Fibroblast of skin of right biceps (primary cell): ENCODE measurements at regions not wholly inside any gene's neighbourhood (a gene's known extent, or its start where the extent isn't known, plus 50 kb on each side); places are given as distances from the start of the nearest gene placed in this dataset.

Experiments
- DNase-seq: peaks from one replicate; pipeline ENCODE4 v3.0.0-alpha.2; 2013

DNA sequence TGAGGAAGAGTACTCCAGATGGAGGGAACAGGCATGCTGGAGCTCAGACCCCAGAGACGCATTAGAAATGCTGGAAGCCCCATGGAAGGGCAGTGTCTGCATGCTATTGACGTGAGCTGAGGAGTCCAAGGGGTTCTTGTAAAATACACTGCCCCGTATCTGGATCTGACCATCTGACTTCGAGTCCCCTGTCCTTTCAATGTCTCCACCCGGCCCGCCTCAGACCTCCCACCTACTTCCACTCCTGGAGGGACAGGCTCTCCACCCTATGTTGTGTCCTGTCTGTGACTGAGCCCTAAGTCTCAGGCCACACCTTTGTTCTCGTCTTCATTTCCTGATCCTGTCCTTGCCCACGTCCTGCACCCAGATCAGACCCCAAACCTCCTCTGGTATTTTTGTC lies 496.3 kb downstream of the CDH26 start:
- DNase-seq: no peak

DNA sequence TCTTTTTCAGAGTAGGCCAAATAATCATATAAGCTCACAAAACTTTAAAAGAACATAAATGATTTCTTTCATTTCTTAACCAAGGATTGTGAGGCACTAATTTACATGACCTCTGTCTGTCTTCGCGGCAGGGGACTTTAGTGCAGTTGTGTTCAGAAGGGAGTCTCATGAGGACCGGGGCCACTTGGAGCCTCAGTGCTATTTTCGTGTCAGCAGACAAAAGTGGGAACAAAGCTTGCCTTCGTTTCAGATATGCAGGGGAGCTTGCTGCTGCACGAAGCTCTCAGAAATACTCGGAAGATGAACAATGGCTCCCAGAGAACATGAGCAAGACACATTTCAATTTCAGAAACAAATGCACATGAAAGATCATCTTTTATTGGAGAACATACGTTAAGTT lies 497.0 kb downstream of the CDH26 start:
- no peak for DNase-seq

DNA sequence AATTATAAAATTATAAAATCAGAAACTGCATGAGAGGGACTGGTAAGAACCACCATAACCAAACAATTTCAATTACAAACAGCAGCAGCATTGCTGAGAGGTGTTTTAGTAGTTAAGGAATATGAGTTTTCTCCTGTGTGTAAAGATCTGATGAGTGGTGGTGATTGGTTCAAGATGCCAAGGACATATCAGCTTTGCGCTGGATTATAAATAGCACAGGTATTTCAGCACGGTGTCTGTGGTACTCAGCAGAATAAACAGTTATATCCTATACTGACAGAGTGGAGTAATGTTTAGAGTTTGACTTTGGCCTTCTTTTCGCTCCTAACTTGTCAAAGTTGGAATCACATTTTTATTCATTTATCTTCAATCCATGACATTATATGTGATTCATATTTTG lies 501.0 kb downstream of the CDH26 start:
- DNase-seq: no peak

DNA sequence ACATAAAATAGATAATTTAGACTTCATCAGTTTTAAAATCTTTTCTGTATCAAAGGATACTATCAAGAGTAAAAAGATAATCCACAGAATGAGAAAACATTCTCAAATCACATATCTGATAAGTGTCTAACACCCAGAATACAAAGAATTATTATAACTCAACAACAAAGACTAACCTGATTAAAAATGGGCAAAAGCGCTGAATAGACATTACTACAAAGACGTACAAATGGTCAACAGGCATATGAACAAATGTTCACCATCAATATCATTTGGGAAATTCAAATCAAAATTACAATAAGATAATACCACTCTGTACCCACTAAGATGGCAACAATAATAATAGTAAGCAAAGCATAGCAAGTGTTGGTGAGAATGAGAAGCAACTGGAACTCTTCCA lies 503.8 kb downstream of the CDH26 start:
- DNase-seq: no peak

DNA sequence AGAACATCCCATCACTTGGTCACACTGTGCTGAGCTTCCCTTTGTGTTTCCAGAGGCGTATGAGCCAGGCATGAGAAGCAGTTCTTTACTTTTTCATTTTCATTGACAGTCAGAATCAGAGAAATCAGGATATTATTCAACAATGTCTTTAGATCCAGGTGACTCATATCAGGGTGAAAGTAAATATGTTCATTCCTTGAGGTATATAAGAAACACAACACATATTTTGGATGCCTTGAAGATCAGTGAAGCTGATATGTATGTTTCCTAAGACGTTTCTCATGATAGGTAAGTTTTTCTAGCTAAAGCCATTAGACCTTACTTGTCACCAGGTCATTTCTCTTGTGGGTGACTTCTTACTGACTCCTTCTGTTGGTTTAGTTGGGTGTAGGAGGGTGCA lies 505.6 kb downstream of the CDH26 start:
- no peak for DNase-seq

DNA sequence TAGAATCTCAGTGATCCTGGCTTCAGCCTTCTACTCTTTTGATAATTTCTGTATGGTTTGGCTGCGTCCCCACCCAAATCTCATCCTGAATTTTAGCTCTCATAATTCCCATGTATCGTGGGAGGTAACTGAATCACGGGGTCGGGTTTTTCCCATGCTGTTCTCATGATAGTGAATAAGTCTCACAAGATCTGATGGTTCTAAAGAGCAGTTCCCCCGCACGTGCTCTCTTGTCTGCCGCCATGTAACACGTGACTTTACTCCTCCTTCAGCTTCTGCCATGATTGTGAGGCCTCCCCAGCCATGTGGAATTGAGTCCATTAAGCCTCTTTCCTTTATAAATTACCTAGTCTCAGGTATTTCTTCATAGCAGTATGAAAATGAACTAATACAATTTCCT lies 507.2 kb downstream of the CDH26 start:
- DNase-seq: no peak

DNA sequence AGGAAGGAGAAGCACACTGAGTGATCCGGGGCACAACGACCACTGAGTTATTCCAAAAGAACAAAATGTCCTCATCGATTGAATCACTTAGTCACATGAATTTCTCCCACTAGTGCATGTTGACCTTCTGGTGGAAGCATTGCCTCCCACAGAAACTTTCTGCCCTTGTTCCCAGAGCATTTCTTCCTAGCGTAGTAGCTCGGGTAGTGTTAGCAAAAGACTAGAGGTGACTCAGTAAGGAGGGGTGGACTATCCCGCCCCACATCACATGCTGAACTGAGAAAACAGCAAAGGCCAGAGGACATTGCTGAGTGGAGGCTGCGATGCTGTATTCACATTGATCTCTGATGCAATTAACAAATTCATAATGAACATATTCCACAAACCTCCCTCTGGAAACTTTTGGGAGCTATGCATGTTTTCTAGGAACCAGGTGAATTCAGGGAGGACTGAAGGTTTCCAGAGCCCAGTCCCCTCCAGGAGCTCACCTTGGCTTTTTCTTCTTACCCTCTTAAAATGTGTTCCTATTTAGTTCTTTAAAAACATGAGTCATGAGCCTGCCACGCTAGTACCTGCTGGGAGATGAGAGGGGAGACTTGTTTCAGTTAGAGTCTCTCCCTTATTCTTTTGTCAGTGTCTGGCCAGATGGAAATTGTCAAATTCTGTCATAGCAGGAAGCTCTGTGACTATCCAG lies 507.9 kb downstream of the CDH26 start:
- no peak for DNase-seq

DNA sequence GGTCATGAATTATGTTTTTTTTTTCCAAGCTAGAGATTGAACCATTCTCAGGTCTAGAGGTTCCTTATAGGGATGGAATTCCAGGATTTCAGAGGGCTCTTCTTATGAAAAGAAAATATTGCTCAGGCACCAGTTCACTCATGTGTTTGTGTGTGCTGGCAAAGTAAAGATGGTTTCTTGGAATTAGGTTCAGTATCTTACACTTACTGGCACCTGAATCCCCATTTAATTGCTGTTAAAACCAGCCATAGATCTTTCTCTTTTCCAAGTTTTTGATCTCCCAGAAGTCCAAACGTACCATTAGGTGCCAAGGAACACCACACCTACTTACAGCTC lies 508.4 kb downstream of the CDH26 start:
- DNase-seq: no peak

DNA sequence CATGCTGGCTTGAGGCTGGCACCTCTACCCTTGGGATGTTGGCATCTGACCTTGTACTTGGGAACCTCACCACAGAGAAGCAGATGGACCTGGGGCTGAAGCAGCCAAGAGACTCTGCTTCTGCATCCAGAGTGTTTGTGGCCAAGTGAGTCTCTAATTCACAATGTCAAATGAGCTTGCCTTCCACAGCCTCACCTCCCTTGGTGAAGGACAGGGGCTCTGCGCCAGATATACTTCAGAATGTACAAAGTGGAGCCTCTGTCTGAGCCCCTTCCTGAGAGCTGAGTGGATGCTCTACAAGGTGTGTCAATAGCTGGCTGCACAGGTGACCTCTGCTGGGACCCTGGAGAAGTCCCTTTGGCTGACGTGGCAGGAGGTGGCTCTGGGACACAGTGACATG lies 508.9 kb downstream of the CDH26 start:
- DNase-seq: no peak

DNA sequence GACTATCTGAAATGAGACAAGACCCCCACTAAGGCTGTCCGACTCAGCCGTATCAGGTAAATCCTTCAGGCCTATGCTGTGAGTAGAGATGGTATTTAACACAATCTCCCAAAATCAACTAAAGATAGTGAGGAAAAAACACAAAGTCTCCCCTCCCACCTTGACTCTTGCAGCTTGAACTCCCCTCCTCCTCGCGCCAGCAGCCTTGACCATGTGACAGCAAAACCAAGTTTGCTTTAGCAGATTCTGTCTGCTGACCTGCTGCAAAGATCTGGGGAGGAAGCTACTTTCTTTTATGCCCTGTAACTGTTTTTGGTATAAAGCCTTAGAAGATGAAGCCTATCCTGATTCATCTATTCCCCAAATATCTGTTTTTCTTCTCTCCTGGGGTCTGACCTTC lies 509.5 kb downstream of the CDH26 start:
- no peak for DNase-seq

DNA sequence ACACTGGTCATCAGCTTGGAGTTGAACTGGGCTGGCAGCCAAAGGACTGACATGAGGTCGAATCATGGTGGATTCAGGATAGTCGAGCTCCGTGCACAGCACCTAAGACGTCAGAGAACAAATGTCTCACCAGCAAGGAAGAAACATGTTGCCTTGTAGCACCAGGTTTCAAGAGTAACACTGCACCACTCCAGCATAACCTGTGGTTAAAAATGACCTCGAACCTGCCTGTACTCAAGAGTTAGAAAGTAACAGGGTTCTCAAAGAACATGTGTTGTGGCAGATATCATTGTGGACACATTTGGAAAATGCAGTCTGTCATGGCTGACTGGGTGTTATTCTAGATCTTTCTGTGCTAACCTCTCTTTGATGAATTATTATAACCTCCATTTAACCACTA lies 511.6 kb downstream of the CDH26 start:
- DNase-seq: no peak

DNA sequence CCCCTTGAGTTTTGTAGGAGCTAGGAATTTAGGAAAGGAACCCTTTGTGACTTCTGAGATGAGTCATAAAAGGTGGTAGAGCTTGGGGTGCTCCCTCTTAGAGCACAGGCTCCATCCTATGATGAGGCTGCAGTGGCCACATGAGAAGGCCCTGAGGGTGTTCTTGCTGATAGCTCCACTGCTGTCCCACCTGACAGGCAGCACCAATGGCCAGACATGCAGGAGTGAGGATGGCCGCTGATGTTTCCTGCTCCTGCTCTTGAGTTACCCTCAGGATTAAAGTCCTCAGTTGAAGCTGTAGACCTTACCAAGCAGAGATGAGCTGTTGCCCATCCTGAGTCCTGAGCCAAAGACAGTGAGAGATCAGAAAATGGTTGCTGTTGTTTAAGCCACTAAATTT lies 512.1 kb downstream of the CDH26 start:
- DNase-seq: no peak

DNA sequence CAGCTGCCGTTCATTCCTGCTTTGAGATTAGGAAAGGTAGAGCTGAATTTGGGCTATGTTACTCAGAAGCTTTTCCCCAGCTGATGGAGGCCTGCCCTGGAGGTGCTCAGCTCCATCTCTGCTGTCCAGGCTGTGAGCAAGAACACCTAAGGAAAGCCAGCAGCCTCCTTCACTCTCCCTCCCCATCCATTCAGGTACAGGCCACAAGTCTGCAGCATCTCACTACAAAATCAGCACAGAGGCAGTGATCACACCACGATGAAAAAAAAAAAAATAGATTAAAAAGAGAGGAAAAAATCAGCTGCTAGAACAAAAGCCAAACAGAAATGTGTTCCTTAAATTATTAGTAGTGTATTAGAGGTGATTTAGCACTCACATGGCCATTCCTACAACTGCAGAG lies 515.0 kb downstream of the CDH26 start:
- no peak for DNase-seq

DNA sequence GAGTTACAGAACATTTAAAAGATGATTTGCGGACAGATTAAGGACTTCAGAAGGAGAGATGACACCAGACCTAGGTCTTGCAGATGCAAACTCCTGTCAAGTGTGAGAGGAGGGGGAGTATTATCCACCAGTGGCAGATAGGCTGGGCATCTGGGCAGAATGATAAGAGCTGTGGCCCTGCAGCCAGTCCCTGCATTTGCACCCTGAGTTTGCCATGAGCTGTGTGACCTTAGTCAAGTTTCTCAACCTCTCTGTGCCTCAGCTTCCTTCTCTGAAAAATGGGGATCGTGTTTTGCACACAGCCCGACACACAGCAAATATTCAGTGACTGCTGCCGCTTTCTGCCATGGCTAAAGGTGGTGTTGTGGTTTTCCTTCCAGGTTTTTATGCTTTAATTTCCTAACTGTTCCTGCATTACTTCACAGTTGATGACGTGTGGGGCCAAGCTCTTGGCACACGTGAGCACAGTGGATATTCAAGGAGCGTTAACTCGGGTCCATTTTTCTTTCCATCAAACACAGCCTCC lies 516.2 kb downstream of the CDH26 start:
- DNase-seq: no peak

DNA sequence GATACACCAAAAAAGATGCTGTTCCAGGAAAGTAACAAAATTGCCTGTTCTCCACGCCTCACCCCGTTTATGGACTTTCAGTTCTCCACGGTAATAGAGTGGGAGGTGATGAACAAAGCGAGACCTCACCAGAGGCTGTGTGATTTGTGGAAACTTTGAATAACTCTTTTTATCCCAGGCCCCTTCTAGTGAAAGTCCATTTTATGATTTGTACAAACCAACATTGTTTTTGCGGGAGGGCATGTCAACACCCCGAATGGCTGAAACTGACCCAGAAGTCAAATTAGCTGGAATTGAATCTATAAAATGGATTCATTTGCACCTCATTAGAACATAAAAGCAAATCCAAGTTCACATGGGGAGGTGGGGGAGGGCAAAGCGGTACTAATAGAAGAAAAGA lies 517.8 kb downstream of the CDH26 start:
- DNase-seq: no peak

DNA sequence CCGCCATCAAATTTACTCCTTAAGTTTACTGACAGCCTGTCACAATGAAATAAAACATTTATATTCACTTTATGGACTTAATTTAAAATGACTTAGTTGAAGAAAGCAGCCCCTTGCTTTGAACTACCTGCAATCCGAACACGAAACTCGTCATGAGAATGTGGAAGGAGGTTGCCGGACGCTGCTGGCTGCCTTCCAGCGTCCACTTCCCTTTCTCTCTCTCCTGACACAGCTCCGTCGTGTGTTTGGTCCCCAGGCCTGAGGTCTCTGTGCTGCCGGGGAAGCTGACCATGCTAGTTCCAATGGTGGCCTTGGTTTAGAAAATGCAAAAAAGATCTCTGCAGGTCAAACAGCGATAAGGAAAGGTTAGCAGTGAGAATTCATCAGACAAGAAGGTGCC lies 519.7 kb downstream of the CDH26 start:
- DNase-seq: no peak

DNA sequence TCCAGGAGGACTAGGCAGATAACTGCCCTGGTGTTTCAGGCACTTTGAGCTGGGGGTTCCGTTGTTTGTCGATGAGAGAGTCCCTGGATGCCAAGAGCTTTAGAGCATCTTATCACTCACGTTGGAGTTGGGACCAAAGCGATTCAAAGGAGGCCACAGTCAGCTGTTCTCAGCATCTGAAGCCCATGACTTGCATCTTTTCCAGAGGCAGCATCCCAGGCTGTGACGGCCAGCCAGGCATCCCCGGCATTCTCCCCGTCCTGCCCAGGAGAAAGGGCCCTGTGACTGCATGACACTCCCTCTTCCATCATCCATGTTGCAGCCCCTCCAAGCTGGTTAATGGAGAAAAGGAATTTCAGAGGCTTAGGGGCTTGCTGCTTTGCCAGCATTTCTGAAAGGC lies 520.3 kb downstream of the CDH26 start:
- DNase-seq: no peak

DNA sequence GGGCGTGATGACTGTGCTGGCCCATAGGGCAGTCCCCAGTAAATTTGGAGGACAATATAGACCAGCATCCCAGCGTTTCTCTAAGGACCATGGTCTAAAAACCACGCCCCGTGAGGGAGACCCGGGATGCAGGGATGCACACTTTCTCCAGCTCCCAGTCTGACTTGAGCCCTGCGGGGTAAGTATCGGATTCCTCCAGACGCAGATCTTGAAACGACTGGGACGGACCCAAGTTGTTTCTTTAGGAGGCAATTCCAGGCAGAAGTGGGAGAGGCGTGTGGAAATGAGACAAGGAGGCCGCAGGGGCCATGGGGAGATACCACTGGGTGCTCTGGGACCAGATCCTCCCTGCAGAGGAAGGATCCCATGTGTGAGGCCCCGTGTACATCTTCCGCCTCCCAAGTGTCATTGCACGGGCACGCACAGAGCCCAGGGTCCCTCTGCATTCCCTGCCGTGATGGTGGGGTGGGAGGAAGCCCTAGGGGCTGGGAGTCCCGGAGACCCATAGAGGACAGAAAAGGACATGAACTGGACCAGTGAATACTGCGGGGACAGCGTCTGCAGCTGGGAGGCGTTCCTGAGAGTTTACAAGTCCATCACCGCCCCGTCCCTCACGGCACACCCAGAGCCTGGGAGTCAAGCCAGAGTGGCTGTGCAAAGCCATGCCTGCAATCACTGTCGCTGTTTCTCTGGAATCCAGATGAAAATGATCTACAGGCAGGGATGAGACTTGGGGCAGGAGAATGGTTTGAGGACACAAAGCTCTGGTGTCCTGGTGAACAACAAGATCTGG lies 522.9 kb downstream of the CDH26 start:
- no peak for DNase-seq

DNA sequence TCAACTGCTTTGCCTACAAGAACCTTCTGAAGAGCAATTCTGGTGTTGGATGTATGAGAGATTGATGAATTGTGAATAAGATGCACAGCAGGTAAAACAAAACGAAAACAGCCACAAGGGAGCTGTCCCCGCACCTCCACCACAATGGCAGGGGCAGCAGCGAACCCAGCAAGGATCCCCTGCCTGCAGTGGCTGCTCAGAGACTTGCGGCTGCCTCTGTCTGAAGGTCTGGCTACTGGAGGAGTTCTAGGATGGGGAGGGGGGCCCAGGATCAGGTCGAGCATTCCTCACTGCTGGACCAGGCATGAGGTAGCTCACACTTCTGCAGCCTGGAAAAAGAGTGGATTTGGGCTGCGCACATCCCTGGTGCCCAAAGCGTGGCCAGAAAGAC lies 523.5 kb downstream of the CDH26 start:
- no peak for DNase-seq

DNA sequence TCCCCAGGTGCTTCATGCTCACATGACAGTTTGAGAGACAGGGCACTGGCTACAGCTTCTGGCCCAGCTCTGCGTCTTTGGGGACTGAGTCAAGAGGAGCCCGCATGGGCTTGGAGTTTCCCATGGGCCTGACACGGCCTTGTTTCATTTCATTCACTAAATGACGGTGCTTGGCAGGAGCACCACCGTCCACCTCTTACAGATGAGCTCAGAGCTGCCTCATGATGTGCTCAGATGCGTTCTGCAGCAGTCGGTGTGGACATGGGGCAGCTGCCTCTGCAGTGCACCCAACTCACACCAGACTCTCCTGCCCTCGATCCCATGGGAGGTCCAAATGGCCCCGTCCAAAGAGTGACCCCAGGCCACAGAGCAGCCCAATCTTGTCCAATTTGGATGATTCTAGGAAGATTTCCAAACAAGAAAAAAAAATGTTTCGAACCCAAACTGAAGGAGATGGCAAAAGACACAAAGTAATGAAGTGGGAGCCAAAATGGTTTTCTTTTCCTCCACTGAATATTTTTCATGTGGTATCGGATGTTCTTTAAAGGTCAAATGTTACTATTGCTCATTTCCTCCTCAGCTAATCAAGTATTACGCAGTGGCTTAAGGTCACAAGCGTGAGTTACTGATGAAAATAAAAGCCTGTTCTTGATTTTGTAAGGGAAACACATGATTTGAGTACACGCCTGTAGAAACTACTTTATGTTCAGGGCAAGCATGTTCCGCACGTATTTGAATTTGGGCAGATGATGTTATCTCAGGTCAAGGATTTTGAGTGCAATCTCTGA lies 524.2 kb downstream of the CDH26 start:
- DNase-seq: no peak

DNA sequence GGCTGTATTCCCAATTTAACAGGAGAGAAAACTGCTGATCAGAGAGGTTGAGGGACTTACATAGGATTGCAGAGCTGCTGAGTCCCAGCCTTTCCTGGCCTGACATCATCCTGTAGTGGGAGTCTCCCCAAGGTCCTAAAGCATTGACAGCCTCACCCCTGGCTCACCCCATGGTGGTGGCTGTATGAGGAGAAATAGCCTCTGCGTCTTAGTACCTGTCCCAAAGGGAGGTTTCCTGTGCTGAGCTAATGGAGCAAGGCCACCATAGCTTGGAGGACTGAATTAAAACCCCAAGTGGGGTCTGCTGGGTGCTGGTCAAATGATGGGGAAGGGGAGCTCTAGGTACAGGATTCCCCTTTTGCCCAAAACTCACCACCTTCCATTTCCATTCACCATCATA lies 525.1 kb downstream of the CDH26 start:
- DNase-seq: no peak

DNA sequence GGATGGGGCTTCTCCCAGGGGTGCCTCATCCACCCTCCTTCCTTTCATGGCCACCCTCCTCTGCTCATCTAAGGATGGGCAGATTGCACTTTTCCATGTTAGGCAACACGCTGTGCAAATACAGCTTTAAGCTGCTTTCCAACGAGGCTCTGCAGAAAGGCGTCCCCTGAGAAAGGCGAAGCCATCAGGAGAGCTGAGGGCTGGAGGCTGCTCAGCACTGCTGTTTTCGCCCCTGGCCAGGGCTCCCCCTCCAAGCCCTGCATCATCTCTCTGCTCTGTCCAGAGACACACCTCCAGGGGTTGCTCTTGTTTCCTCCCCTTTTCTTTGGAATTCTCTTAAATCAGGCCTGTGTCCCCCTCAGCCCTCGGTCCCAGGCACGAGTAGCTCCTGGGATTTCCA lies 526.1 kb downstream of the CDH26 start:
- no peak for DNase-seq

DNA sequence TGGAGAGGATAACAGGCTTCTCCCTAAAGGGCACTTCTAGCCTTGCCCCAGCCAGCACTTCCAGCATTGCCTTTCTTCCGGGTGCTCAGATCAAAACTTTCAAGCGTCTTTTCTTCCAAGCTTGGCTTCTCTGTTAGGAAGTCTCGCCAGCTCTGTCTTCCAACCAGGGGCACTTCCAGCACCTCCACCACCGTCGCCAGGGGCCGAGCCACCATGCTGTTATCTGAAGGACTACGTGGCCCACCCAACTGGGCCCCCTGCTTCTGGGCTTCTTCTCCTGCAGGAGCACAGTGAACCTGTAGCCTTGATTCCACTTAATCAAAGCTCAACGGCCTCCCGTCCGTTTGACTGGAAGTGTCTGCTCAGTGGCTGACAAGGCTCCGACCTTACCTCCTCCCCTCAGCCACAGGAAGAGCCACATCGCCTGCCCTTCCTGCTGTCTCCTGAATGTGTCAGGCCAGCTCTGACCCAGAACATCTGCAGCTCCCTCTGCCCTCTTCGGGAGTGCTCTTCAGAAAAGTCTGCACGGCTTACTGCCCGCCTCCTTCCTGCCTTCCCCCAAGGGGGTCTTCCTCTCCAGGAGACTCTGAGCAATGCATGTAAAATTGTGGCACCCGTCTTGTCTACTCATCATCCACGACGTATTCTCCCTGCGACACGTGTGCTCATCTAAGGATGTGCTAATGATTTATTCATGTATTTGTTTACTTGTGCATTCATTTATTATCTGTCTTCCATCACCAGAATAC lies 527.0 kb downstream of the CDH26 start:
- no peak for DNase-seq
